ENCODE measurements at regions not wholly inside any gene's neighbourhood (a gene's known extent, or its start where the extent isn't known, plus 50 kb on each side); places are given as distances from the start of the nearest gene placed in this dataset.

DNA sequence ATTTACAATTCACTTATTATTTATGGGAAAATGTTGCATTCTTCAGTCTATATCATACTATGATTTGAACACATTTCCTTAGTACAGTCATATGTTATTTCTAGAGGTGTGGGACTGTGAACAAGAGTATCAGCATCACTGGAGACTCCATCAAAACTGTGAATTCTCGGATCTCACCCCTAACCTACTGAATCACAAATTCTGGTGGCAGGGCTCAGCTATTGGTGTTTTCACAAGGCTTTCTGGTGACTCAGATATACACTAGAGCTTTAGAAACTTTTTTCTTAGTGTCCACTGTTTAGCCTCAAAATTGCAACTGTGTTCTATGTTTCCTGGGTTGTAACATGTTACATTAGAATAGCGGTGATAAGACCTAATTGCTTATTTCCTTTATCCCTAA, 352.9 kb upstream of the DDI1 start:
- Histone ChIP-seq H3K79me2 (ENCODE audit: low read length) (no peaks in the 10 kb centered on the region), H3K4me2 (ENCODE audit: low read length) (no peak overlapping the region), H3K9me3 (ENCODE audit: low read length) (no peaks in the 10 kb centered on the region), H3K27ac (ENCODE audit: low read length) (no peak overlapping the region), H3K4me1 (ENCODE audit: insufficient read depth, low read length) (no peaks in the 10 kb centered on the region), H4K20me1 (ENCODE audit: low read length) (no peaks in the 10 kb centered on the region), H3K9me2 (replicated peaks; ENCODE audit: low read length) (no peaks in the 10 kb centered on the region), H3K36me3 (ENCODE audit: low read depth, low read length) (no peaks in the 10 kb centered on the region), H2AFZ (ENCODE audit: low read length) (no peak overlapping the region), H3K9ac (ENCODE audit: low read length) (no peak overlapping the region), H3K4me3 (ENCODE audit: low read length) (no peak overlapping the region), H3F3A (ENCODE audit: low read length, unreplicated experiment) (no peaks in the 10 kb centered on the region), H3K27me3 (ENCODE audit: low read length) (no peaks in the 10 kb centered on the region)
- ChIA-PET CTCF (no interaction called here), POLR2A (ENCODE audit: unreplicated experiment) (interaction anchor here (0.6 kb wide), 1 partner anchor 35 kb away, joined by 3 read pairs; no protein-coding TSS in a partner anchor)
- intact Hi-C loops (cut with micrococcal nuclease): loop anchor here (5.0 kb wide), 1 partner anchor 239 kb away; no protein-coding TSS in a partner anchor
- TF ChIP-seq EZH2phosphoT487 (IDR thresholded peaks at IDR 0.05; ENCODE audit: borderline replicate concordance, low read length) (no peak), EZH2 (IDR thresholded peaks at IDR 0.05; ENCODE audit: low read length, unreplicated experiment) (no peak)
- TF ChIP-seq, protein P1, sequence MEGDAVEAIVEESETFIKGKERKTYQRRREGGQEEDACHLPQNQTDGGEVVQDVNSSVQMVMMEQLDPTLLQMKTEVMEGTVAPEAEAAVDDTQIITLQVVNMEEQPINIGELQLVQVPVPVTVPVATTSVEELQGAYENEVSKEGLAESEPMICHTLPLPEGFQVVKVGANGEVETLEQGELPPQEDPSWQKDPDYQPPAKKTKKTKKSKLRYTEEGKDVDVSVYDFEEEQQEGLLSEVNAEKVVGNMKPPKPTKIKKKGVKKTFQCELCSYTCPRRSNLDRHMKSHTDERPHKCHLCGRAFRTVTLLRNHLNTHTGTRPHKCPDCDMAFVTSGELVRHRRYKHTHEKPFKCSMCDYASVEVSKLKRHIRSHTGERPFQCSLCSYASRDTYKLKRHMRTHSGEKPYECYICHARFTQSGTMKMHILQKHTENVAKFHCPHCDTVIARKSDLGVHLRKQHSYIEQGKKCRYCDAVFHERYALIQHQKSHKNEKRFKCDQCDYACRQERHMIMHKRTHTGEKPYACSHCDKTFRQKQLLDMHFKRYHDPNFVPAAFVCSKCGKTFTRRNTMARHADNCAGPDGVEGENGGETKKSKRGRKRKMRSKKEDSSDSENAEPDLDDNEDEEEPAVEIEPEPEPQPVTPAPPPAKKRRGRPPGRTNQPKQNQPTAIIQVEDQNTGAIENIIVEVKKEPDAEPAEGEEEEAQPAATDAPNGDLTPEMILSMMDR (conservative IDR thresholded peaks at IDR 0.05; ENCODE audit: low read depth, low read length): no peak
- no TSS peak for BruUV-seq (replicated peaks)
- no peak for ATAC-seq
- DNase-seq: peak; percentile 20

DNA sequence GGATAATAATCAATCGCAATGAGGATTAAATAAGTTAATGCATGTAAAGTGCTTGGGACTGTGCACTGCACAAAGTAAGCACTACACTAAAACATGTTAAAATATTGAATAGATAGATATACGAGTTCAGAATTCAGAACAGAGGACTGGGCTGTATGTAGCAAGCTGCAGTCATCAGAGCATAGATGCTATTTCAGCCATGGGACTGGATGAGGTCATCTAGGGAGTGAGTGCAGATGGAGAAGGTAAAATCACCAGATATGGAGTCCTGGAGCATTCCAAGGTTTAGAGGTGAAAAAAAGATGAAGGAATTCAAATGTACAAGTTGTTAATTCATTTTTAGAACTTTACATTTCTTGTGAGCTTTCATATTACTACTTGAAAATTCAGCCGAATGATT, 347.5 kb upstream of the DDI1 start:
- Histone ChIP-seq H3K36me3 (ENCODE audit: low read depth, low read length) (no peaks in the 10 kb centered on the region), H3K9me2 (replicated peaks; ENCODE audit: low read length) (no peaks in the 10 kb centered on the region), H3K79me2 (ENCODE audit: low read length) (no peaks in the 10 kb centered on the region), H4K20me1 (ENCODE audit: low read length) (no peaks in the 10 kb centered on the region), H3K9ac (ENCODE audit: low read length) (no peak overlapping the region), H3K27me3 (ENCODE audit: low read length) (0 out of 2 replicates have a peak, but pooled peaks cover 3% of the 10 kb centered on the region), H3F3A (ENCODE audit: low read length, unreplicated experiment) (no peaks in the 10 kb centered on the region), H3K4me1 (ENCODE audit: insufficient read depth, low read length) (no peaks in the 10 kb centered on the region), H3K9me3 (ENCODE audit: low read length) (no peaks in the 10 kb centered on the region), H3K4me2 (ENCODE audit: low read length) (no peak overlapping the region), H2AFZ (ENCODE audit: low read length) (no peak overlapping the region), H3K4me3 (ENCODE audit: low read length) (no peak overlapping the region), H3K27ac (ENCODE audit: low read length) (no peak overlapping the region)
- intact Hi-C loops (cut with micrococcal nuclease): no loop called here
- ChIA-PET POLR2A (ENCODE audit: unreplicated experiment) (no interaction called here), CTCF (no interaction called here)
- DNase-seq (no peak), ATAC-seq (no peak)
- BruUV-seq (replicated peaks): no TSS peak
- TF ChIP-seq EZH2 (IDR thresholded peaks at IDR 0.05; ENCODE audit: low read length, unreplicated experiment) (no peak), EZH2phosphoT487 (IDR thresholded peaks at IDR 0.05; ENCODE audit: borderline replicate concordance, low read length) (no peak)
- TF ChIP-seq, protein P1 (conservative IDR thresholded peaks at IDR 0.05; ENCODE audit: low read depth, low read length): no peak

DNA sequence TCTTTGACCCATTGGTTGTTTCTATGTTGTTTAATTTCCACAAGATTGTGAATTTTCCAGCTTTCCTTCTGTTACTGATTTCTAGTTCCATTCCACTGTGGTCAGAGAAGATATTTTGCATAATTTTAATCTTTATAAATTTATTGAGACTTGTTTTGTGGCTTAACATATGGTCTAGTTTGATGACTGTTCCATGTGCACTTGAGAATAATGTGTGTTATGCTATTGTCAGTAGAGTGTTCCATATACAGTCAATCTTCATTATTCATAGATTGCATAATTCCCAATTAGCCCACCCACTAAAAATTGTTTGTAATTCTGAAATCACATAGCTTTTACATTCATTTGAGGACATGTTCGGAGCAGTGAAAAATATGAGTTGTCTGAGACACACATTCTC, 346.1 kb upstream of the DDI1 start:
- DNase-seq (no peak), ATAC-seq (no peak)
- intact Hi-C loops (cut with micrococcal nuclease): no loop called here
- Histone ChIP-seq H4K20me1 (ENCODE audit: low read length) (no peaks in the 10 kb centered on the region), H3K36me3 (ENCODE audit: low read depth, low read length) (no peaks in the 10 kb centered on the region), H3K4me1 (ENCODE audit: insufficient read depth, low read length) (no peaks in the 10 kb centered on the region), H3K9me3 (ENCODE audit: low read length) (no peaks in the 10 kb centered on the region), H3K4me3 (ENCODE audit: low read length) (no peak overlapping the region), H2AFZ (ENCODE audit: low read length) (no peak overlapping the region), H3K9ac (ENCODE audit: low read length) (no peak overlapping the region), H3K27ac (ENCODE audit: low read length) (no peak overlapping the region), H3K9me2 (replicated peaks; ENCODE audit: low read length) (no peaks in the 10 kb centered on the region), H3K79me2 (ENCODE audit: low read length) (no peaks in the 10 kb centered on the region), H3K4me2 (ENCODE audit: low read length) (no peak overlapping the region), H3K27me3 (ENCODE audit: low read length) (0 out of 2 replicates have a peak, but pooled peaks cover 3% of the 10 kb centered on the region), H3F3A (ENCODE audit: low read length, unreplicated experiment) (no peaks in the 10 kb centered on the region)
- BruUV-seq (replicated peaks): no TSS peak
- TF ChIP-seq EZH2phosphoT487 (IDR thresholded peaks at IDR 0.05; ENCODE audit: borderline replicate concordance, low read length) (no peak), EZH2 (IDR thresholded peaks at IDR 0.05; ENCODE audit: low read length, unreplicated experiment) (no peak)
- TF ChIP-seq, protein P1 (conservative IDR thresholded peaks at IDR 0.05; ENCODE audit: low read depth, low read length): no peak
- ChIA-PET POLR2A (ENCODE audit: unreplicated experiment) (no interaction called here), CTCF (no interaction called here)
